Uterus (tissue), 2 donors: ENCODE measurements at regions not wholly inside any gene's neighbourhood (a gene's known extent, or its start where the extent isn't known, plus 50 kb on each side); places are given as distances from the start of the nearest gene placed in this dataset.

Experiments used
- POLR2A ChIP-seq, 2 donors: fragments of 450-650 bp; IDR thresholded peaks; one replicate each; pipeline ENCODE4 v1.6.1; 2016; ENCODE audit warnings: antibody characterized with exemption in 2 of 2, mild to moderate bottlenecking in 1 of 2, moderate library complexity in 1 of 2
- TF ChIP-seq, protein P1 (sequence below), 4 experiments: fragments of 200-600 bp in 2 of 4; fragments of 450-650 bp in 2 of 4; sonication (generic) in 2 of 4; IDR thresholded peaks; one replicate each; pipeline ENCODE4 v1.5.1; 2016 to 2019; ENCODE audit warnings: antibody characterized with exemption in 4 of 4, mild to moderate bottlenecking in 2 of 4, moderate library complexity in 1 of 4

- TF ChIP-seq, protein P1, sequence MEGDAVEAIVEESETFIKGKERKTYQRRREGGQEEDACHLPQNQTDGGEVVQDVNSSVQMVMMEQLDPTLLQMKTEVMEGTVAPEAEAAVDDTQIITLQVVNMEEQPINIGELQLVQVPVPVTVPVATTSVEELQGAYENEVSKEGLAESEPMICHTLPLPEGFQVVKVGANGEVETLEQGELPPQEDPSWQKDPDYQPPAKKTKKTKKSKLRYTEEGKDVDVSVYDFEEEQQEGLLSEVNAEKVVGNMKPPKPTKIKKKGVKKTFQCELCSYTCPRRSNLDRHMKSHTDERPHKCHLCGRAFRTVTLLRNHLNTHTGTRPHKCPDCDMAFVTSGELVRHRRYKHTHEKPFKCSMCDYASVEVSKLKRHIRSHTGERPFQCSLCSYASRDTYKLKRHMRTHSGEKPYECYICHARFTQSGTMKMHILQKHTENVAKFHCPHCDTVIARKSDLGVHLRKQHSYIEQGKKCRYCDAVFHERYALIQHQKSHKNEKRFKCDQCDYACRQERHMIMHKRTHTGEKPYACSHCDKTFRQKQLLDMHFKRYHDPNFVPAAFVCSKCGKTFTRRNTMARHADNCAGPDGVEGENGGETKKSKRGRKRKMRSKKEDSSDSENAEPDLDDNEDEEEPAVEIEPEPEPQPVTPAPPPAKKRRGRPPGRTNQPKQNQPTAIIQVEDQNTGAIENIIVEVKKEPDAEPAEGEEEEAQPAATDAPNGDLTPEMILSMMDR (IDR thresholded peaks at IDR 0.05): no peak
- TF ChIP-seq POLR2A (IDR thresholded peaks at IDR 0.05): no peak
Measured at GRCh38 chr22:27552176-27552575, 249.4 kb downstream of the MN1 start.
